ENCODE measurements at regions not wholly inside any gene's neighbourhood (a gene's known extent, or its start where the extent isn't known, plus 50 kb on each side); places are given as distances from the start of the nearest gene placed in this dataset.
"Not testable (repeated sequence)": the region's sequence is repeated elsewhere in the genome, so short reads cannot be mapped to it uniquely, and the experiment has no call there.

- no peak for TF ChIP-seq CTCF (IDR thresholded peaks at IDR 0.05; ENCODE audit: low read depth, low read length)
- ChIA-PET POLR2A (no interaction called here), CTCF (interaction anchor here (0.8 kb wide), 1 partner anchor 8 kb away, joined by 3 read pairs; no protein-coding TSS in a partner anchor)
- Histone ChIP-seq H3K27me3 (ENCODE audit: control insufficient read depth, insufficient read depth, low read length) (no peaks in the 10 kb centered on the region), H3K4me3 (ENCODE audit: low read depth, low read length) (no peak overlapping the region), H3K9me3 (ENCODE audit: control insufficient read depth, insufficient read depth, low read length) (no peaks in the 10 kb centered on the region; the same call in 1 of the 2 replicates), H3K27ac (ENCODE audit: low read depth, low read length) (no peak overlapping the region)
- no peak for DNase-seq (ENCODE audit: low read depth, low spot score)
These were observed 91.1 kb downstream of the OR13A1 start for GRCh38 chr10:45224219-45224841.

DNA sequence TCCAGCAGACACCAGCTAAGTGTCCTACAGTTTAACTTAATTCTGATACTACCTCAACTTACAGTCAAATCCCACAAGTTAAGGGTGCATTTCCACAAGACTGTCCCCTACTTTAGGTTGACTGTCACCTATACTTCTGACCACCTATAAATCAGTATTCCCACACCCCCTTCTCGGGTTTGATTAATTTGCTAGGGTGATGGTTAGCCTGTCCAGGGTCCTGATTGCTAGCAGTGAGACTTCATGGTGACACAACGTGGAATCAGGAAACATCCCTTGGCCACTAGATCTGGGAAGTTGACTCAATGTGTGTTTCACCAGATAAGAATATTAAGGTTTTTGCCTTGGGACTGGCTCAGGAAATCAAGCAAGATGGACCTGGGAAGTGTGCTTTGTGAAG, 88.4 kb downstream of the OR13A1 start:
- no peak for DNase-seq (ENCODE audit: low read depth, low spot score)
- CTCF ChIA-PET: interaction anchor here (2.0 kb wide), 1 partner anchor 23 kb away, joined by 4 read pairs; no protein-coding TSS in a partner anchor
- H3K9me3 ChIP-seq (ENCODE audit: control insufficient read depth, insufficient read depth, low read length): peaks cover 5% of the 10 kb centered on the region
- POLR2A ChIA-PET: interaction anchor here (0.5 kb wide), 1 partner anchor 201 kb away, joined by 3 read pairs; no protein-coding TSS in a partner anchor
- no peaks in the 10 kb centered on the region for H3K27me3 ChIP-seq (ENCODE audit: control insufficient read depth, insufficient read depth, low read length)
- no peak for TF ChIP-seq CTCF (IDR thresholded peaks at IDR 0.05; ENCODE audit: low read depth, low read length)
- no peak overlapping the region for H3K27ac ChIP-seq (ENCODE audit: low read depth, low read length)
- H3K4me3 ChIP-seq (ENCODE audit: low read depth, low read length): no peak overlapping the region

DNA sequence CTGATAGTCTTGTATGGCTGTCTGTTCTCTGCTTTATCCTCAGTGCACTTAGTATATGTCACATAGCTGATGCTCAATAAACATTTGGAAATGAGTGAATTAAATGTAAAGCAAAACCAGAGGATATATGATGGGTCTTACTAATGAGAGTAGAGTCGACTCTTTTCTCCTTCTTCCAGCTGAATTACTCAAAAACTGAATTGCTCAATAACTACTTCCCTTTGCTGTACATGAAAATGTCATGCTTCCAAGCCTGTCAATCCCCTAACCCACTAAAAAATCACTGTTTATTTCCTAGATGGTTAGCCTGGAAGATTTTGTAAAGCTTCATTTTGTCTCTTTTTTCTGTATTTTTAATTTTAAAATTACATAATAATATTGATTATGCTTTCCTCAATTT, 88.0 kb downstream of the OR13A1 start:
- POLR2A ChIA-PET: interaction anchor here (0.5 kb wide), 1 partner anchor 201 kb away, joined by 3 read pairs; no protein-coding TSS in a partner anchor

DNA sequence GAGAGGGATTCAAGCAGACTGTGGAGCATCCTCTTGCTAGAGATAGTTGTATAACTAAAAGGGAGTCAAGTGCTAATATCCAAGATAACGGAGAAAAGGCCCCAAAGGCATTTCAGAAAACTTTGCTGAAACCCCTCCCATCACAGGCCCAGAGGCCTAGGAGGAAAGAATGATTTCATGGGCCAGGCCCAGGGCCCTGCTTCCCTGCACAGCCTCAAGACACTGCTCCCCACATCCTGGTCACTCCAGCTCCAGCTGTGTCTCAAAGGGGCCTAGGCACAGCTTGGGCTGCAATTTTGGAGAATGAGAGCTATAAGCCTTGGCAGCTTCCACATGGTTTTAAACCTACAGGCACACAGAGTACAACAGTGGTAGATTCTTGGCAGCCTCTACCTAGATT, 85.6 kb downstream of the OR13A1 start:
- POLR2A ChIA-PET: no interaction called here
- CTCF ChIA-PET: interaction anchor here (1.3 kb wide), 1 partner anchor 20 kb away, joined by 3 read pairs; no protein-coding TSS in a partner anchor
- Histone ChIP-seq H3K4me3 (ENCODE audit: low read depth, low read length) (no peak overlapping the region), H3K27me3 (ENCODE audit: control insufficient read depth, insufficient read depth, low read length) (no peaks in the 10 kb centered on the region), H3K27ac (ENCODE audit: low read depth, low read length) (no peak overlapping the region), H3K9me3 (ENCODE audit: control insufficient read depth, insufficient read depth, low read length) (peaks cover 5% of the 10 kb centered on the region)
- DNase-seq (ENCODE audit: low read depth, low spot score): no peak
- no peak for TF ChIP-seq CTCF (IDR thresholded peaks at IDR 0.05; ENCODE audit: low read depth, low read length)

More for the DNA sequence above, 88.0 kb downstream of the OR13A1 start:
- Histone ChIP-seq H3K9me3 (ENCODE audit: control insufficient read depth, insufficient read depth, low read length) (peaks cover 5% of the 10 kb centered on the region), H3K27ac (ENCODE audit: low read depth, low read length) (no peak overlapping the region), H3K27me3 (ENCODE audit: control insufficient read depth, insufficient read depth, low read length) (no peaks in the 10 kb centered on the region), H3K4me3 (ENCODE audit: low read depth, low read length) (no peak overlapping the region)
- TF ChIP-seq CTCF (IDR thresholded peaks at IDR 0.05; ENCODE audit: low read depth, low read length): no peak
- no peak for DNase-seq (ENCODE audit: low read depth, low spot score)
- CTCF ChIA-PET: interaction anchor here (2.0 kb wide), 1 partner anchor 23 kb away, joined by 4 read pairs; no protein-coding TSS in a partner anchor

GRCh38 chr10:45235260-45235769, 80.1 kb downstream of the OR13A1 start:
- peak; percentile 54 for TF ChIP-seq CTCF (IDR thresholded peaks at IDR 0.05; ENCODE audit: low read depth, low read length)
- peak; percentile 46 for DNase-seq (ENCODE audit: low read depth, low spot score)
- H3K4me3 ChIP-seq (ENCODE audit: low read depth, low read length); H3K9me3 ChIP-seq (ENCODE audit: control insufficient read depth, insufficient read depth, low read length); POLR2A ChIA-PET; H3K27me3 ChIP-seq (ENCODE audit: control insufficient read depth, insufficient read depth, low read length); H3K27ac ChIP-seq (ENCODE audit: low read depth, low read length): not testable (repeated sequence)
- CTCF ChIA-PET: interaction anchor here (0.5 to 2.1 kb wide), 17 partner anchors 8 to 1442 kb away, joined by 3 to 15 read pairs (median 3); no protein-coding TSS in a partner anchor
